H1 (cell line): ENCODE measurements at regions not wholly inside any gene's neighbourhood (a gene's known extent, or its start where the extent isn't known, plus 50 kb on each side); places are given as distances from the start of the nearest gene placed in this dataset.
"Not testable (repeated sequence)": the region's sequence is repeated elsewhere in the genome, so short reads cannot be mapped to it uniquely, and the experiment has no call there.

Experiments used
- CTCF ChIA-PET: fragments of 300-600 bp; sonication (Branson Sonifier 250); formaldehyde crosslinking; loops from one replicate; lab custom pipeline; 2021; ENCODE audit not compliant: partially characterized antibody; lab: Charles Lee
- POLR2A ChIA-PET: fragments of 300-600 bp; sonication (Branson Sonifier 250); formaldehyde crosslinking; loops from one replicate; lab custom pipeline; 2021; ENCODE audit warnings: inconsistent platforms; ENCODE audit not compliant: partially characterized antibody; lab: Charles Lee
- DNase-seq, 2 experiments: peaks; one replicate each; pipeline versions ENCODE4 v3.0.0 to v3.0.0-alpha.2; 2010 to 2022; ENCODE audit warnings: low spot score in 2 of 2, low read depth in 1 of 2, mixed read lengths in 1 of 2
- FAIRE-seq: peaks from 2 replicates; lab custom pipeline; 2011; peaks lifted over from hg19 to GRCh38; lab: Jason Lieb, UNC
- H2AFZ ChIP-seq: 2 replicates; pipeline ENCODE4 v1.8.1; 2012; ENCODE audit warnings: low read length, inconsistent platforms
- H2AK5ac ChIP-seq: 2 replicates; pipeline ENCODE4 v1.6.1; 2013; ENCODE audit warnings: low read depth, low read length
- H2BK120ac ChIP-seq: replicated peaks from 2 replicates; pipeline ENCODE3; 2013; ENCODE audit warnings: low read depth, low read length, inconsistent platforms
- H2BK12ac ChIP-seq: 2 replicates; pipeline ENCODE4 v1.6.1; 2013; ENCODE audit warnings: low read depth, low read length
- H2BK15ac ChIP-seq: 2 replicates; pipeline ENCODE4 v1.6.1; 2013; ENCODE audit warnings: low read length
- H2BK20ac ChIP-seq: 2 replicates; pipeline ENCODE4 v1.6.1; 2013; ENCODE audit warnings: low read length
- H2BK5ac ChIP-seq: 2 replicates; pipeline ENCODE4 v1.6.1; 2013; ENCODE audit warnings: low read depth, low read length
- H3K14ac ChIP-seq: 2 replicates; pipeline ENCODE4 v1.6.1; 2013; ENCODE audit warnings: inconsistent platforms; ENCODE audit not compliant: insufficient read length
- H3K18ac ChIP-seq: 2 replicates; pipeline ENCODE4 v1.6.1; 2013; ENCODE audit warnings: low read length; ENCODE audit errors: extremely low read depth
- H3K23ac ChIP-seq: 2 replicates; pipeline ENCODE4 v1.6.1; 2013; ENCODE audit warnings: inconsistent platforms; ENCODE audit not compliant: insufficient read length
- H3K23me2 ChIP-seq: 2 replicates; pipeline ENCODE4 v1.6.1; 2013; ENCODE audit warnings: low read depth, low read length
- H3K27ac ChIP-seq: 2 replicates; pipeline ENCODE4 v1.6.1; 2011; ENCODE audit warnings: low read depth, low read length, inconsistent platforms
- H3K27me3 ChIP-seq, 4 experiments: replicated peaks in 1 of 4; 1 replicate in 1 of 4; 2 replicates in 3 of 4; pipeline versions ENCODE4 v1.6.1 to v1.8.1; 2011 to 2013; ENCODE audit warnings: low read length in 3 of 4, mild to moderate bottlenecking in 3 of 4, inconsistent platforms in 2 of 4, mixed read lengths in 2 of 4, moderate library complexity in 1 of 4; ENCODE audit not compliant: control insufficient read depth in 3 of 4, insufficient read depth in 3 of 4; ENCODE audit errors: extremely low read depth in 1 of 4
- H3K36me3 ChIP-seq, 4 experiments: 2 replicates each; pipeline versions ENCODE4 v1.6.1 to v1.8.1; 2011 to 2013; ENCODE audit warnings: mild to moderate bottlenecking in 4 of 4, low read length in 3 of 4, moderate library complexity in 2 of 4, control low read depth in 1 of 4, inconsistent platforms in 1 of 4; ENCODE audit not compliant: insufficient read depth in 4 of 4, control insufficient read depth in 2 of 4
- H3K4ac ChIP-seq: replicated peaks from 2 replicates; pipeline ENCODE3; 2013; ENCODE audit warnings: low read length, low read depth, mixed read lengths, inconsistent platforms; ENCODE audit not compliant: insufficient read length
- H3K4me1 ChIP-seq, 4 experiments: replicated peaks in 1 of 4; 1 replicate in 1 of 4; 2 replicates in 3 of 4; pipeline versions ENCODE4 v1.6.1 to v1.8.1; 2011 to 2013; ENCODE audit warnings: low read length in 3 of 4, inconsistent platforms in 2 of 4, mixed read lengths in 1 of 4; ENCODE audit not compliant: insufficient read depth in 4 of 4, control insufficient read depth in 3 of 4
- H3K4me2 ChIP-seq, 2 experiments: 2 replicates each; pipeline versions ENCODE4 v1.6.1 to v1.8.1; 2011 to 2013; ENCODE audit warnings: low read depth in 2 of 2, low read length in 2 of 2, control low read depth in 1 of 2, inconsistent platforms in 1 of 2, mild to moderate bottlenecking in 1 of 2; ENCODE audit not compliant: insufficient read depth in 1 of 2
- H3K4me3 ChIP-seq, 4 experiments: fragments of 200-600, 300-600 bp in 1 of 4; sonication (generic), shearing (Covaris generic), sonication (Bioruptor Twin) in 1 of 4; 2 replicates each; pipeline versions ENCODE4 v1.5.1 to v1.8.1; 2011 to 2016; ENCODE audit warnings: low read length in 4 of 4, low read depth in 3 of 4, control low read depth in 2 of 4, inconsistent platforms in 2 of 4, mild to moderate bottlenecking in 2 of 4, mixed read lengths in 1 of 4, moderate library complexity in 1 of 4; ENCODE audit not compliant: insufficient read depth in 2 of 4; ENCODE audit errors: extremely low read depth in 1 of 4
- H3K56ac ChIP-seq: replicated peaks from 2 replicates; pipeline ENCODE3; 2013; ENCODE audit warnings: low read depth, mild to moderate bottlenecking, mixed read lengths, low read length, inconsistent platforms; ENCODE audit not compliant: insufficient read length
- H3K79me1 ChIP-seq: 2 replicates; pipeline ENCODE4 v1.6.1; 2013; ENCODE audit warnings: low read depth, low read length, control low read depth
- H3K79me2 ChIP-seq, 2 experiments: 2 replicates each; pipeline versions ENCODE4 v1.6.1 to v1.8.1; 2012 to 2013; ENCODE audit warnings: low read length in 2 of 2, mild to moderate bottlenecking in 2 of 2, inconsistent platforms in 1 of 2; ENCODE audit not compliant: insufficient read depth in 2 of 2, control insufficient read depth in 1 of 2
- H3K9ac ChIP-seq, 4 experiments: replicated peaks in 1 of 4; 1 replicate in 1 of 4; 2 replicates in 3 of 4; pipeline versions ENCODE4 v1.6.1 to v1.8.1; 2011 to 2013; ENCODE audit warnings: low read depth in 3 of 4, low read length in 3 of 4, control low read depth in 2 of 4, mild to moderate bottlenecking in 2 of 4, moderate library complexity in 2 of 4, inconsistent platforms in 1 of 4; ENCODE audit errors: extremely low read depth in 1 of 4
- H3K9me3 ChIP-seq, 2 experiments: 2 replicates each; pipeline versions ENCODE4 v1.6.1 to v1.8.1; 2012 to 2013; ENCODE audit warnings: mild to moderate bottlenecking in 2 of 2, moderate library complexity in 2 of 2, control low read depth in 1 of 2, inconsistent platforms in 1 of 2, low read depth in 1 of 2, low read length in 1 of 2, mixed read lengths in 1 of 2; ENCODE audit not compliant: insufficient read depth in 2 of 2
- H4K20me1 ChIP-seq, 2 experiments: replicated peaks in 1 of 2; 2 replicates each; pipeline versions ENCODE3 to v1.8.1; 2011 to 2013; ENCODE audit warnings: inconsistent platforms in 2 of 2, low read length in 2 of 2, mild to moderate bottlenecking in 1 of 2; ENCODE audit not compliant: insufficient read depth in 2 of 2, control insufficient read depth in 1 of 2
- H4K5ac ChIP-seq: 2 replicates; pipeline ENCODE4 v1.6.1; 2013; ENCODE audit warnings: low read length, low read depth, mixed read lengths, inconsistent platforms; ENCODE audit not compliant: insufficient read length
- H4K8ac ChIP-seq: 2 replicates; pipeline ENCODE4 v1.8.0; 2013; ENCODE audit warnings: mild to moderate bottlenecking, moderate library complexity, low read length, inconsistent platforms; ENCODE audit not compliant: insufficient read depth; ENCODE audit errors: extremely low read depth
- H4K91ac ChIP-seq: replicated peaks from 2 replicates; pipeline ENCODE3; 2013; ENCODE audit warnings: low read length, mixed read lengths, inconsistent platforms; ENCODE audit not compliant: insufficient read length
- WGBS, 2 experiments: shearing (Covaris generic) in 1 of 2; methylation state at CpG; one replicate each; pipeline versions ENCODE4 v1.1.6 to v1.1.7; 2013 to 2015; ENCODE audit warnings: low lambda C conversion rate in 2 of 2, mixed read lengths in 2 of 2, inconsistent platforms in 1 of 2, low coverage in 1 of 2, missing lambda C conversion rate in 1 of 2; ENCODE audit not compliant: insufficient replicate concordance in 2 of 2, insufficient coverage in 1 of 2, insufficient read length in 1 of 2; ENCODE audit errors: extremely low coverage in 1 of 2, missing lambda C conversion rate in 1 of 2; 5-methylcytosine and 5-hydroxymethylcytosine counted together

DNA sequence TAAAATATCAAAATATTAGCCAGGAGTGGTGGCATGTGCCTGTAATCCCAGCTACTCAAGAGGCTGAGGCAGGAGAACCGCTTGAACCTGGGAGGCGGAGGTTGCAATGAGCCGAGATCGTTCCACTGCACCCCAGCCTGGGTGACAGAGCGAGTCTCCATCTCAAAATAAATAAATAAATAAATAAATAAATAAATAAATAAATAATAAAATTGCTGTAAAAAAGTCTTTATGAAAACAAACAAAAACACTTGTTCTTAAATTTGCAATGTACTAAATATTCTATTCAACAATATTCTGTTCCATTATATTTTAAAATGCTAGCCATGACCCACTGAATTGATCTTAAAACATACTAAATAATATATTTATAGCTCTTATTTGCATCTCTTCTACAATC is 632.3 kb upstream of the RGS18 start:
- not testable (repeated sequence) for DNase-seq

More for the DNA sequence above, 632.3 kb upstream of the RGS18 start:
- H4K20me1 ChIP-seq, H3K27me3 ChIP-seq, H3K9me3 ChIP-seq, H4K91ac ChIP-seq, H2BK15ac ChIP-seq, FAIRE-seq, H2AK5ac ChIP-seq, H4K8ac ChIP-seq, H2BK20ac ChIP-seq, H2BK120ac ChIP-seq, H3K23me2 ChIP-seq, H3K36me3 ChIP-seq, H3K4me2 ChIP-seq, H3K14ac ChIP-seq, H3K27ac ChIP-seq, POLR2A ChIA-PET, H2AFZ ChIP-seq, H3K9ac ChIP-seq, H3K18ac ChIP-seq, H3K4ac ChIP-seq, H3K23ac ChIP-seq, H3K4me1 ChIP-seq, H3K79me2 ChIP-seq, H2BK12ac ChIP-seq, H4K5ac ChIP-seq, CTCF ChIA-PET, H3K4me3 ChIP-seq, H3K79me1 ChIP-seq, H3K56ac ChIP-seq, H2BK5ac ChIP-seq: not testable (repeated sequence)
- WGBS, 2 experiments, result 95% methylated on average over 5 of the region's 5 CpGs; no CpG with 5 or more reads in 1 of the 2 experiments
